ENCODE measurements at regions not wholly inside any gene's neighbourhood (a gene's known extent, or its start where the extent isn't known, plus 50 kb on each side); places are given as distances from the start of the nearest gene placed in this dataset.

GRCh38 chr3:144409319-144409718 is 437.7 kb downstream of the DIPK2A start:
- TF ChIP-seq POLR2A (IDR thresholded peaks at IDR 0.05) (no peak), POLR2AphosphoS5 (IDR thresholded peaks at IDR 0.05) (no peak), CTCF (IDR thresholded peaks at IDR 0.05) (no peak)

Data from breast epithelium (tissue), 3 donors.